ENCODE measurements at regions not wholly inside any gene's neighbourhood (a gene's known extent, or its start where the extent isn't known, plus 50 kb on each side); places are given as distances from the start of the nearest gene placed in this dataset.
"Not testable (repeated sequence)": the region's sequence is repeated elsewhere in the genome, so short reads cannot be mapped to it uniquely, and the experiment has no call there.

DNA sequence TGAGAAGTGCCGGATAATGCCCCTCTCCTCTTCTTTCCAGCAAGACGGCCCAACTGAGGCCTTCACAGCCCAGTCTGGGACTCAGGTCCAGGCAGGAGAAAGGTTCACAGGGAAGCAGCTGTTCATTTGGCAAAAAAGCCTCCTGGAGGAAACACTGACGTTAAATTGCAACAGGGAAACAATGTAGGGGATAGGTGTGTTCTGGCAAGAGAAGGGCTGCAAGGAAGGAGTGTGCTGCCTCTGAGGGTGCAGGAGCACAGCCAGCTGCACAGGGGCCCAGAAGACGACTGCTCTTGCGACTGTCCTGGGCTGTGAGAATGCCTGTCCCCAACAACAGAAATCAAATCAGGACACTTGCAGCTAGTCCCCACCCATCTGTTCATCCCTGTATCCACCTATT is 70.6 kb upstream of the PMEPA1 start:
- no peak for DNase-seq

DNA sequence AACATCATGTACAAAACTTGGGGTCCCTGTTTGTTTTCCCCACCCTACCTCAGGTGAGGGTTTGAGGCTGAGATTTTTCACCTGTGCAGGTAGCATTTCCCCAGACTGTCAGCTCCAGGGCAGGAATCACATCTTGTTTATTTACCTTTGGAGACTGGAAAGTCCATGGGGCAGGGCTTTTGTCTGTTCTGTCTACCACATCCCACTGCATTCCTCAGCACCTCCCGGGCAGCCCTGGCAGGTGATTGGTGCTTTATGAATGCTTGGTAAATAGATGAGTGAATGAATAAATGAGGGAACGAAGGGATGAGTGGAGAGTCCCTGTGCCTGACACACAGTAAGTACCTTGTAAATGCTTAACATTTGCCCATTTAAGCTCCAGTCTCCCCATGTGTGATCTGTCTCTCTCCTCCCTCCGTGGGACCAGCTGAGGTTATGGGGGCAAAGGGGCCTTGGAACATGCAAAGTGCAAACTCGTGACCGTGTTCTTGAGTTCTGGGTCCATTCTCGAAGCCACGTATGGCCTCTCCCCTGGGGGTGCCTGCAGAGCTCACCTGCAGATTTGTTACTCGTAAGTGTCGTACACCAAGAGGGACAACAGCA is 69.7 kb upstream of the PMEPA1 start:
- no peak for DNase-seq

DNA sequence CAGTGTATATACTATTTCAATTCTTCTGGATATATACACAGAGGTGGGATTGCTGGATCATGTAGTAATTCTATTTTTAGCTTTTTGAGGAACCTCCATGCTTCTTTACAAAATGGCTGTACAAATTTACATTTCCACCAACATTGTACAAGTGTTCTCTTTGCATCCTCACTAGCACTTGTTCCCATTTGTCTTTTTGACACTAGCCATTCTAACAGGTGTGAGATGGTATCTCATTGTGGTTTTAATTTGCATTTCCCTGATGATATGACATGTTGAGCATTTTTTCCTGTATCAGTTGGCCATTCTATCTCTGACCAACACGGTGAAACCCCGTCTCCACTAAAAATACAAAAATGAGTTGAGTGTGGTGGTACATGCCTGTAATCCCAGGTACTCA is 68.1 kb upstream of the PMEPA1 start:
- DNase-seq, result no peak

DNA sequence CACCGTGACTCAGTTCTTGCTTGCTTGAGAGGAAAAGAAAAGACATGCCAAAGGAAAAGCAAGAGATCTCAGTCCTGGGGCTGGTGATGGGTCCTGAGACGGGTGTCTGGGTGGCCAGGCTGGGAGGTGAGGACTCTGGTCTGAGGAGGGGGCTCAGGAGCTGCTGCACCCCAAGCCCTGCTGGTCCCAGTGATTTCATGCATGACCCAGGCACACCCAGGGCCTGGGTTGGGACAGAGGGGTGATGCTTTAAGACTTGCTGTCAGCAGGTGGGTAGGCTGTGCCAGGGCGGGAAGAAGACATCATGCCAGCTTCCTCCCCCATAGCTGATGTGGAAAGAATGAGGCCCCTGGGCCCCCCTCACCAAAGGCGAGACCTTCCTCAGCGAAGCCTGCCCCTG is 65.1 kb upstream of the PMEPA1 start:
- DNase-seq, result no peak

DNA sequence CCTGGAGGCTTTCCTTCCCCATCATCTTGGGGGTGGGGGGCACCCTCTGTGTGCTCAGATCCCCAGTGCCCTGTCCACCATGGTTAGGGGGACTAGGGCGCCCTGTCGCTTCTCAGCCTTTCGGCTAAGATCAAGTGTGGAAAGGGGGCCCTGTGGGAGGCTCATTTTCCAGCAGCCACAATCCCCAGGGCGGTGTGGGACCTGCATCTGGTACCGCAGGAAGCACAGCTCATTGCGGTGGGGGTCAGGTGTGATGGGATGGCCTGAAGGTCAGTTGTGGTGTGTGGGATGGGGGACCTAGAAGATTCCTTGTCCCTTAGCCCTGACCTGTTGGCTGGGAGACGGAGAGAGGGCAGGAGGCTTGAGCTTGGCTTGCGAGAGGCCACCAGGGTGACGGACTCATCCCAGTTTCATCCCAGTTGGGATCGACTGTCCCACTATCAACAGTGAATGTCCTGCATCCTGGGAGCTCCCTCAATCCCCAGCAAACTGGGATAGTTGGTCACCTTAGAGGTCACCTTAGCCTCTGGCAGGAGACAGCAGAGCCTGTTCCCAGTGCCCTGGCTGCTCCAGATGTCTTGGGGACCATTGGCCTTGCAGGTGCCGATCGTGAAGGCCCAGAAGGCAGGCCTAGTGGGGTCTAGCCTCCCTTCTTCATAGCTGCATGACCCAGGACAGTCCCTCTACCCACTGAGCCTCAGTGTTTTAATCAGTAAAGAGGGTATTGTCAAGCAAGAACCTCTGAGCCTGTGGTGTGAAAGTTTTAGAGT is 64.5 kb upstream of the PMEPA1 start:
- DNase-seq, result no peak

DNA sequence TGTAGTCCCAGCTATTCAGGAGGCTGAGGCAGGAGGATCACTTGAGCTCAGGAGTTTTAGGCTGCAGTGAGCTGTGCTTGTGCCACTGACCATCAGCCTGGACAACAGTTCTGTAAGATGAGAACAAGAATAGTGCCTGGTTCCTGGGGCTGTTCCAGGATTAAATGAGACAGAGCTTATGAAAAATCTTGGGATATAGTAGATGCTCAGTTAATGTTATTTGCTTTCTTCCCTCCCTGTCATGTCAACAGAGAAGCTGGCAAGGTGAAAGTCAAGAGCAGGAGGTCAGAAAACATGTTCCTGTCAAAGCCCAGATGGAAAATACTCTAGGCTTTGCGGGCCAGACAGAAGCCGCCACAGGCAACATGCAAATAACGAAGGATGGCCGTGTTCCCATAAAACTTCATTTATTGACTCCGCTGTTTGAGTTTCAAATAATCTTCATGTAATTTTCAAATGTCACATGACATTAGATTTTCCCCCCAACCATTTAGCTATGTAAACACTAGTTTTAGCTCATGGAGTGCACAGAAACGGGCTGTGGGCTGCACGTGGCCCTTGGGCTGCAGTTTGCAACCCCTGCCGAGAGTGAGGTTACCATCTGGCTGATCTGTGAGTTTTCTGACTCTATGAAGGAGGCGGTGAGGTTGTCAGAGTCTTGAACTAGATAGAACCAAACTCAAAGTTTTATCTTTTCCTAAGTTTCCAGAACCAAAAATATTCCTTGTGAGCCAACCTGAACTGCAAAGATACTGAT is 63.4 kb upstream of the PMEPA1 start:
- no peak for DNase-seq

DNA sequence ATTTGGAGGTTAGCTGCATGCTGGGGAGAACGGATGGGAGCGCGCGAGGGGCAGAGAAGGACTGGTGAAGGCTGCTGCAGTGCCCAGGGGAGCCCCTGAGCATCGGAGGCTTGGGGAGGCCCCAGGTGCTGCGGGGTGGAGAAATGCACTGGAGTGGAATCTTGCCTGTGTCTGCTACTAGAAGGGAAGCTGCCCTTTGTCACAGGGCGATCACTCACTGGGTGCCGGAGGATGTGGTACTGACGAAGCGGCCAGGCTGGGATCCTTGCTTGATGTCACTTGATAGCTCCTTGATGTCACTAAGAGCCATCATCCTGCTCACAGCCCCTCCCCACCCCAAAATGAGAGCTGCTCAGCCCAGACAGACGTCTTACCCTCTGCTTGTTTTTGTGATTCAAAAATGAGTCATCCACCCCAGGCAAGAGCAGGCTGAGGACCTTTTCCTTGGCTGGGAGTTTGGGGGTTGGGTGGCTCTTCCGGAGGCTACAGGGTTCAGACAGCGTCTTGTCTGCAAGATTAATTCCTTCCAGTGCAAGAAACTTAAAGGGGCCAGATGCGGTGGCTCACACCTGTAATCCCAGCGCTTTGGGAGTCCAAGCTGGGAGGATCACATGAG is 62.6 kb upstream of the PMEPA1 start:
- DNase-seq, result peak in 2 of 56 donors; percentile 9 to 35

DNA sequence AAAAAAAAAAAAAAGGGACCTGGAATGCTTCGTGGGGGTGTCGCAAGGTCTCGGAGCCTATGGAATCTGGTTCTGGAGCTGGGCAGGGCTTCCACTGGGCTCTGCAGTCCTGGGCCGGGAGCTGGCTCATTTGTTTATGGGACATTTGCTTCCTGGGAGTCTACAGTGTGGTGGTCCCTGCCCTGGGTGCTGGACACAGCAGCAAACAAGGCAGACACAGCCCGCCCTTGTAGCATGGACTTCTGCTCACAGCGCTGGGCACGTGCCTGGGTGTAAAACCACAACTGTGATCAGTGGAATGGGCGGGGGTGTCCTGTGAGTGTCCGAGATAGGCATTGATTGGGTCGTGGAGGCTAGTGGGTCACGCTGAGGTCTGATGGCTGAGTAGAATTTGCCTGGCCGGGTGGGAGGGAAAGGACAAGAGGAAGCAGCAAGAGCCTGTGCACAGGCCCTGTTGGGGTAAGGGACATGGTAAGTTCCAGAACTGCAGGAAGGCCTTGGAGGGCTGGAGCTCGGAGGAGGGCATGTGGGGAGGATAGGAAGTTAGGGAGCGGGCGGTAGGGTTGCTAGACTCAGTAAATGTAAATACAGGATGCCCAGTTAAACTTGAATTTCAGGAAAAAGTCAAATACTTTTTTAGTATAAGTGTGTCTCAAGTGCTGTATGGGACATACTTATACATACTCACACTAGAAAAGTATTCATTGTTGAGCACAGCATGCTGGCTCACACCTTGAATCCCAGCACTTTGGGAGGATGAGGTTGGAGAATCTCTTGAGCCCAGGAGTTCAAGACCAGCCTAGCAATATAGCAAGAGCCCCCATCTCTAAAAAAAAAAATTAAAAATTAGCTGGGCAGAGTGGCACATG is 61.3 kb upstream of the PMEPA1 start:
- DNase-seq, result no peak

DNA sequence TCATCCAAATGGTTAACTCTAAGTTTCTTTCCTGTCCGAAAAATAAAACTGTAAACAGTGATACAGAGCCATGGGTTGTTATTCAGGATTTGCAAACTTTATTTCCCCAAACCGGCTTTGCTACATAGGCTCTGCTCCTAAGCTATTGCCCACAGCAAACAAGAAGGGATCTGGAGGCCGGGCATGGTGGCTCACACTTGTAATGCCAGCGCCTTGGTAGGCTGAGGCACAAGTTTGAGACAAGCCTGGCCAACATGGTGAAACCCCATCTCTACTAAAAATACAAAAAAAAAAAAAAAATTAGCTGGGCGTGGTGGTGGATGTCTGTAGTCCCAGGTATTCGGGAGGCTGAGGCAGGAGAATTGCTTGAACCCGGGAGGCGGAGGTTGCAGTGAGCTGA is 60.6 kb upstream of the PMEPA1 start:
- DNase-seq, result not testable (repeated sequence)

DNA sequence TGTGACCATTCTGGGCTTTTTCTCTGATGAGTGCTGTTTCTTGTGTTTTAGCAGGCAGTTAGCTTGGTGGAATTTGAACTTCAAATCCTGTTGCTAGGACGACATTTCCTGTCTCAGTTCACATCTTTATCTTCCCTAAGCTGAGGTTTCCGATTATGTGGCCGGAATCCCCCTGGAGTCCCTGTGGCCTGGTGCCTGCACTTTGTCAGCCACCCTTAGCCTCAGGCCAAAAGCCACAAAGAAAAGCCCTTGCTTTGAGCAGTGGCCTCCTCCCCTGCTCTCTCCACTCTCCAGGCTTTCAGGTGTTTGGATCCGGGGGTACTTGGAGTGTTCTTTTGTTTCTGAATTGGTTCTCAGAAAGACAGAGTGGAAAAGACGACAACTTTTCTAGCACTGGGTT is 59.9 kb upstream of the PMEPA1 start:
- DNase-seq, result no peak

DNA sequence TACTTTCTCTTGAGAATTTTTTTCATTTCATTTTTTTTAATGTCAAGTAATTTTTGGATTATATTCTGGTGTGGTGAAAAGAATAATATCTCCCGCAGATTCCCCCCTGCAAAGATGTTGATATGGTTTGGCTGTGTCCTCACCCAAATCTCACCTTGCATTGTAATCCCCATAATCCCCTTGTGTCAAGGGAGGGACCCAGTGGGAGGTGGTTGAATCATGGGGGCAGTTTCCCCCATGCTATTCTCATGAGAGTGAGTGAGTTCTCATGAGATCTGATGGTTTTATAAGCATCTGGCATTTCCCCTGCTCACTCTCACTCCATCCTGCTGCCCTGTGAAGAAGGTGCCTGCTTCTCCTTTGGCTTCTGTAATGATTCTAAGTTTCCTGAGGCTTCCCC is 58.7 kb upstream of the PMEPA1 start:
- DNase-seq, result no peak

DNA sequence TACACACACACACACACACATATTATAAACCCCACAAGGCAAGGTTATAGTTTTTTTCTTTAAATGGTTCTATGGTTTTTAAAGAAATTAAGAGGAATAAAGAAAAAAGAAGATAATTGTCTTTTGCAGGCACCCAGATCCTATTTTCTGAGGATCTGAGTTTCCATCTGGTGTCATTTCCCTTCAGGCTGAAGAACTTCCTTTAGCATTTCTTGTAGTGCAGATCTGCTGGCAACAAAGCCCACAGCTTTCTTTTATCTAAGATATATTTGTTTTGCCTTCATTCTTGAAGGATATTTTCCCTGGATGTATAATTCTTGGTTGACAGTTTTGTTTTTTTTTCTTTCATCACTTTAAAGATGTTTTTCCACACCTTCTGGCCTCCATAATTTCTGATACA is 57.6 kb upstream of the PMEPA1 start:
- no peak for DNase-seq

DNA sequence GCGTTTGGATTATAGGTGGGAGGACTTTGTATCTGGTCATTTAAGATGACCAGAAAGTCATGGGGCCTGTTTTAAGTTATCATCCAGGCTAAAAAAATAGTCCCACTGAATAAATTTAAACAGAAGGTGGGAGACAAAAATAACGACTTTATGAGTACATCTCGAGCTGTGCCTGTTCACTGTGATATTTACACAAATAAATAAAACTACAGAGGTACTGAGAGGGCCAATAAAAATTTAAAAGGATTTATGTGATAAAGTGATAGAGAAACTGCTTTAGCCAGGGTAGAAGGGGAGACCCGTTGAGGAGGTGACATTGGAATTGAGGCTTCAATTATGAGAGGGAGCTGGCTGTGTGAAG is 53.4 kb upstream of the PMEPA1 start:
- DNase-seq, result no peak

DNA sequence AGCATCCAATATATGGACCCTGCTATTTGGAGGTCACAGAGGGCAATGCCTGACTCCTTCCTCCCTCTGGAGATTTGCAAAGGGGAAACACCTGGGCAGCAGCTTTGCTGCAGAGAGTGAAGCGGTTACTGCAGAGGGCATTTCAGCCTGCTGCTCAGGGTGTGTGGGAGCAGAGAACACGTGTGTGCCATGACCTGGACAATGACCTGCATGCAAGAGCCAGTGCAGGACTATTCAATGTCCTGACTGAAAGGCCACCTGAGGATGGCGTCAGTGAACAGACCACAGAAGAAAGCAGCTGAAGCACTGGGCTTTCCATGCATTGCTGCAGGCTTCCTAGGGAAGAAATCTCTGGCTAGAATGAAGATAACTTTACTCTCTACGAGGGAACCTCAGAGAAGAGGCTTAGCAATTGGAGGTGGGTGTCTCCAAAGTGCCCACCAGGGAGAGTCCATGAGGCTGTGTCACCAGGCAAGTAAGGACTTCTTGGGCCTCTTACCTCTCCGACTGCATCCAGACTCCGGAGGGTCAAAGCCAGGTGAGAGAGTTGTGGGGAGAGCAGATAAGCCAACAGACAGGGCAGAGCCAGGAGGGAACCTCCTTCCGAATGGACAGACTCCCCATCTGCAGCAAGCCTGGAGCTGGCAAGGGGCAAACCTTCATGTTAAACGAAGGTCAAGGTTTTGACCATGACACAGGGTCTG is 52.9 kb upstream of the PMEPA1 start:
- DNase-seq, result no peak

DNA sequence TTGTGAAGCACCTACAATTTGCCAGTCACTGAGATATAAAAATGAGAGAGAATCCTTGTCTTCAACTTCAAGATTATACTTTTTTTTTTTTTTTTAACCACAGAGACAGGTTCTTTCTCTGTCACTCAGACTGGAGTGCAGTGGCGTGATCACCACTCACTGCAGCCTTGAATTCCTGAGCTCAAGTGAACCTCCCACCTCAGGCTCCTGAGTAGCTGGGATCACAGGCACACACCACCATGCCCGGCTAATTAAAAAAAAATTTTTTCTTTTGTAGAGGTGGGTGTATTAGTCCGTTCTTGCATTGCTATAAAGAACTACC is 51.6 kb upstream of the PMEPA1 start:
- peak in 2 of 56 donors; percentile 14 to 19 for DNase-seq

DNA sequence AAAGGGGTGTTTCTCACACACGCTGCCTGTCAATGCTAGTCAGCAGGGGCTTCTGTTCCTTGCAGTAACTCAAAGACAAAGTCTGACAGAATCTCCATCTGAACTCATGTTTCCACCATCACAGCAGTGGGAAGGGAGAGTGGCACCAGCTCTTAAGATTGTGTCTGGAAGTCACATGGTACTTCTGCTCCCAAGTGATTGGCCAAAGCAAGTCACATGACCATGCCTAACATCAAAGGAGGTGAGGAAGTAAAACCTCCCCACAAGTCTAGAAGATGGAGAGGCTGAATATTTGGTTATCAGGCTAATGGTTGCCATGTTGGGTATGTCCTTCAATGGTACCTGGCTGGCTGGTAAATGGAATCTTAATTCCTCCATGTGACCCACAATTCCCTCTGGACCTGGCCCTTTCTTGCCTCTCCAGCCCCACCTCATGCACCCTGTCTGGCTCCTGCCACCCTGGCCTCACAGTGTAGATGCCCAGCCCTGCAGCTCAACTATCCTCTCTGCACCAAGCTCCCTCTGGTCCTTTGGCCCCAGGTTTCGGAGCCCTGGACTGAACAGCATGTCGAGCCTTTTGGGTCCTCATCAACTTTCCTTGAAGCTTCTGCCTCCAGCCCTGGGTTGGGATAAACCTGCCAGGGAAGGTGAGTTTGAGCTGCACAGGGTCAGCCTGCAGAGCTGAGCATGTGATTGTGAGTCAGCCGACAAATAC is 51.0 kb upstream of the PMEPA1 start:
- DNase-seq, result peak in 1 of 56 donors; percentile 5

DNA sequence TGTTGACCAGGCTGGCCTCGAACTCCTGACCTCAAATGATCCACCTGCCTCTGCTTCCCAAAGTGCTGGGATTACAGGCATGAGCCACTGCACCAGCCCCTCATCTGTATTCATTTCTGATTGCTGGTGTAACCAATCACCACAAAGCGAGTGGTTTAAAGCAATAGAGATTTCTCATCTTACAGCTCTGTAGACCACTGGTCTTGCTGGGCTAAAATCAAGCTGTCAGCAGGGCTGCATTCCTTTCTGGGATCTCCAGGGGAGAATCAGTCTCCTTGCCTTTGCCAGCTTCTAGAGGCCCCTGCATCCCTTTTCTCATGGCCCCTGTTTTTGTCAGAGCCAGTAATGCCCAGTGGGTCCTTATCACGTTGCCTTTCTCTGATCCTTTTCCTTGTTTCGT is 49.9 kb upstream of the PMEPA1 start:
- DNase-seq, result no peak
